ENCODE measurements at regions not wholly inside any gene's neighbourhood (a gene's known extent, or its start where the extent isn't known, plus 50 kb on each side); places are given as distances from the start of the nearest gene placed in this dataset.

DNA sequence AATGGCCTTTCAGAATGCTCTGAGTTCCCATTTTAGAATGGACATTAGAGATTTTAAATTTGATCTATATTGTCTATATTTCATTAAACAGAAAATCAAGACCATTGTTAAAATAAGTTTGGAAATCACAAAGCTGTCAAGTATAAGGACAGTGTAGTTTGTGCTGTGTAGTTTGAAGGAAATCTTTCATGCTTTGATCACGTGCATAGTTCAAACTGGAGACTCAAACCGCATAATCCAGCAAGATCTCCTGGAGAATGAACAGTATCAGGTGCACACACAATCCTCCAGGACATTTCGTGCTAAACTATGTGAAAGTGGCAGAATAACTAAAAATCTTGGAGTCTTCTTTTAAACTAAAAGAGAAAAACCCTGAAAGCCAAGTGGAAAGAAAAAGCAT is 60.8 kb upstream of the TBXT start:
- TF ChIP-seq ZNF331 (CRISPR knock-in tag; IDR thresholded peaks at IDR 0.05; ENCODE audit: low read depth) (no peak), EZH2 (IDR thresholded peaks at IDR 0.05; ENCODE audit: low read depth, unreplicated experiment) (no peak)
- TF ChIP-seq, protein P1, sequence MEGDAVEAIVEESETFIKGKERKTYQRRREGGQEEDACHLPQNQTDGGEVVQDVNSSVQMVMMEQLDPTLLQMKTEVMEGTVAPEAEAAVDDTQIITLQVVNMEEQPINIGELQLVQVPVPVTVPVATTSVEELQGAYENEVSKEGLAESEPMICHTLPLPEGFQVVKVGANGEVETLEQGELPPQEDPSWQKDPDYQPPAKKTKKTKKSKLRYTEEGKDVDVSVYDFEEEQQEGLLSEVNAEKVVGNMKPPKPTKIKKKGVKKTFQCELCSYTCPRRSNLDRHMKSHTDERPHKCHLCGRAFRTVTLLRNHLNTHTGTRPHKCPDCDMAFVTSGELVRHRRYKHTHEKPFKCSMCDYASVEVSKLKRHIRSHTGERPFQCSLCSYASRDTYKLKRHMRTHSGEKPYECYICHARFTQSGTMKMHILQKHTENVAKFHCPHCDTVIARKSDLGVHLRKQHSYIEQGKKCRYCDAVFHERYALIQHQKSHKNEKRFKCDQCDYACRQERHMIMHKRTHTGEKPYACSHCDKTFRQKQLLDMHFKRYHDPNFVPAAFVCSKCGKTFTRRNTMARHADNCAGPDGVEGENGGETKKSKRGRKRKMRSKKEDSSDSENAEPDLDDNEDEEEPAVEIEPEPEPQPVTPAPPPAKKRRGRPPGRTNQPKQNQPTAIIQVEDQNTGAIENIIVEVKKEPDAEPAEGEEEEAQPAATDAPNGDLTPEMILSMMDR (conservative IDR thresholded peaks at IDR 0.05; ENCODE audit: low read depth in 2 of 2): no peak

Measured in GM23338 (cell line).